ENCODE measurements at regions not wholly inside any gene's neighbourhood (a gene's known extent, or its start where the extent isn't known, plus 50 kb on each side); places are given as distances from the start of the nearest gene placed in this dataset.
"Not testable (repeated sequence)": the region's sequence is repeated elsewhere in the genome, so short reads cannot be mapped to it uniquely, and the experiment has no call there.

DNA sequence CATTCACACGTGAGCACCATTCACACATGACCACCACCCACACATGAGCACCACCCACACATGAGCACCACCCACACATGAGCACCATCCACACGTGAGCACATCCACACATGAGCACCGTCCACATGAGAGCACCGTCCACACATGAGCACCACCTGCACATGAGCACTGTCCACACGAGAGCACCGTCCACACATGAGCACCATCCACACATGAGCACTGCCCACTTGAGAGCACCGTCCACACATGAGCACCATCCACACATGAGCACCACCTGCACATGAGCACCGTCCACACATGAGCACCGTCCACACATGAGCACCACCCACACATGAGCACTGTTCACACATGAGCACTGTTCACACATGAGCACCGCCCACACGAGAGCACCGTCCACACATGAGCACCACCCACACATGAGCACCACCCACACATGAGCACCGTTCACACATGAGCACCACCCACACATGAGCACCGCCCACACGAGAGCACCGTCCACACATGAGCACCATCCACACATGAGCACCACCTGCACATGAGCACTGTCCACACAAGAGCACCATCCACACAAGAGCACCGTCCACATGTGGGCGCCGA is 471.3 kb upstream of the SALL3 start:
- TF ChIP-seq ESRRG (CRISPR knock-in tag; IDR thresholded peaks at IDR 0.05); OSR1 (CRISPR knock-in tag; IDR thresholded peaks at IDR 0.05); ZFP30 (CRISPR knock-in tag; IDR thresholded peaks at IDR 0.05); PATZ1 (CRISPR knock-in tag; IDR thresholded peaks at IDR 0.05; ENCODE audit: borderline replicate concordance); CREB5 (CRISPR knock-in tag; IDR thresholded peaks at IDR 0.05; ENCODE audit: low read depth): not testable (repeated sequence)
